ENCODE measurements at regions not wholly inside any gene's neighbourhood (a gene's known extent, or its start where the extent isn't known, plus 50 kb on each side); places are given as distances from the start of the nearest gene placed in this dataset.

- H3K4me1 Mint-ChIP-seq: peaks cover 8 to 16% of the 10 kb centered on the region in 2 donors
- no peaks in the 10 kb centered on the region for H3K27me3 ChIP-seq (ENCODE audit: control insufficient read depth, insufficient read depth, low read length)
- no peak overlapping the region for H3K27ac Mint-ChIP-seq
- no peak overlapping the region for H3K27ac ChIP-seq (ENCODE audit: low read length)
- peaks cover 0 to 15% of the 10 kb centered on the region in 2 donors for H3K27me3 Mint-ChIP-seq (ENCODE audit: low read depth in 2 of 2)
- H3K9me3 ChIP-seq (ENCODE audit: control insufficient read depth, insufficient read depth, low read length): no peaks in the 10 kb centered on the region
- H3K4me3 Mint-ChIP-seq: no peak overlapping the region
- H3K9me3 Mint-ChIP-seq: peaks cover 6 to 11% of the 10 kb centered on the region in 2 donors
- DNase-seq (no peak), ATAC-seq (no peak)
- H3K4me3 ChIP-seq (ENCODE audit: low read length): no peak overlapping the region
- H3K4me1 ChIP-seq (ENCODE audit: control insufficient read depth, insufficient read depth, low read length): peaks cover 15% of the 10 kb centered on the region
- no peak for TF ChIP-seq CTCF (IDR thresholded peaks at IDR 0.05)
- no peaks in the 10 kb centered on the region for H3K36me3 ChIP-seq (ENCODE audit: control insufficient read depth, insufficient read depth, low read length)
- intact Hi-C loops (cut with micrococcal nuclease): no loop called here
- peaks cover 16% of the 10 kb centered on the region for H3K36me3 Mint-ChIP-seq
- WGBS (ENCODE audit: insufficient coverage): 93% methylated on average over 5 of the region's 5 CpGs
Observed at GRCh38 chr4:184529283-184529682, 54.9 kb upstream of the IRF2 start.

- DNase-seq (no peak), ATAC-seq (no peak)
- H3K9me3 ChIP-seq (ENCODE audit: control insufficient read depth, insufficient read depth, low read length): no peaks in the 10 kb centered on the region
- no peak overlapping the region for H3K4me3 ChIP-seq (ENCODE audit: low read length)
- H3K36me3 Mint-ChIP-seq: peaks cover 21% of the 10 kb centered on the region
- H3K27ac ChIP-seq (ENCODE audit: low read length): no peak overlapping the region
- peaks cover 7 to 15% of the 10 kb centered on the region in 2 donors for H3K4me1 Mint-ChIP-seq
- intact Hi-C loops (cut with micrococcal nuclease): no loop called here
- no peaks in the 10 kb centered on the region for H3K36me3 ChIP-seq (ENCODE audit: control insufficient read depth, insufficient read depth, low read length)
- H3K27me3 Mint-ChIP-seq (ENCODE audit: low read depth in 2 of 2): peaks cover 3 to 21% of the 10 kb centered on the region in 2 donors
- H3K9me3 Mint-ChIP-seq: peaks cover 6 to 11% of the 10 kb centered on the region in 2 donors
- 71% methylated on average over 3 of the region's 3 CpGs for WGBS (ENCODE audit: insufficient coverage)
- no peaks in the 10 kb centered on the region for H3K27me3 ChIP-seq (ENCODE audit: control insufficient read depth, insufficient read depth, low read length)
- peaks cover 10% of the 10 kb centered on the region for H3K4me1 ChIP-seq (ENCODE audit: control insufficient read depth, insufficient read depth, low read length)
- H3K27ac Mint-ChIP-seq: no peak overlapping the region
- H3K4me3 Mint-ChIP-seq: no peak overlapping the region
- TF ChIP-seq CTCF (IDR thresholded peaks at IDR 0.05): no peak
Observed at GRCh38 chr4:184528713-184529112, 54.4 kb upstream of the IRF2 start.

GRCh38 chr4:184528051-184528450 lies 53.7 kb upstream of the IRF2 start:
- no peak overlapping the region for H3K4me3 Mint-ChIP-seq

More at GRCh38 chr4:184528051-184528450, 53.7 kb upstream of the IRF2 start:
- Histone ChIP-seq H3K27ac (ENCODE audit: low read length) (no peak overlapping the region), H3K4me3 (ENCODE audit: low read length) (no peak overlapping the region), H3K36me3 (ENCODE audit: control insufficient read depth, insufficient read depth, low read length) (no peaks in the 10 kb centered on the region), H3K4me1 (ENCODE audit: control insufficient read depth, insufficient read depth, low read length) (peaks cover 4% of the 10 kb centered on the region), H3K9me3 (ENCODE audit: control insufficient read depth, insufficient read depth, low read length) (no peaks in the 10 kb centered on the region), H3K27me3 (ENCODE audit: control insufficient read depth, insufficient read depth, low read length) (no peaks in the 10 kb centered on the region)
- TF ChIP-seq CTCF (IDR thresholded peaks at IDR 0.05): no peak
- Mint-ChIP-seq H3K4me1 (peaks cover under 1 to 8% of the 10 kb centered on the region in 2 donors), H3K27ac (no peak overlapping the region), H3K9me3 (peaks cover 6 to 11% of the 10 kb centered on the region in 2 donors), H3K27me3 (ENCODE audit: low read depth in 2 of 2) (peaks cover 4 to 26% of the 10 kb centered on the region in 2 donors), H3K36me3 (peaks cover 28% of the 10 kb centered on the region)
- intact Hi-C loops (cut with micrococcal nuclease): no loop called here
- WGBS (ENCODE audit: insufficient coverage): 48% methylated on average over 4 of the region's 5 CpGs
- DNase-seq: no peak
- ATAC-seq: no peak
